GM12892 (cell line): ENCODE measurements at regions not wholly inside any gene's neighbourhood (a gene's known extent, or its start where the extent isn't known, plus 50 kb on each side); places are given as distances from the start of the nearest gene placed in this dataset.

Source experiments
- POLR2A ChIP-seq: IDR thresholded peaks from 2 replicates; pipeline ENCODE4 v1.6.1; 2011; ENCODE audit warnings: low read depth, low read length, control low read depth
- POLR2AphosphoS5 ChIP-seq: IDR thresholded peaks from 2 replicates; pipeline ENCODE4 v1.6.1; 2011; ENCODE audit warnings: low read depth, low read length, control low read depth

DNA sequence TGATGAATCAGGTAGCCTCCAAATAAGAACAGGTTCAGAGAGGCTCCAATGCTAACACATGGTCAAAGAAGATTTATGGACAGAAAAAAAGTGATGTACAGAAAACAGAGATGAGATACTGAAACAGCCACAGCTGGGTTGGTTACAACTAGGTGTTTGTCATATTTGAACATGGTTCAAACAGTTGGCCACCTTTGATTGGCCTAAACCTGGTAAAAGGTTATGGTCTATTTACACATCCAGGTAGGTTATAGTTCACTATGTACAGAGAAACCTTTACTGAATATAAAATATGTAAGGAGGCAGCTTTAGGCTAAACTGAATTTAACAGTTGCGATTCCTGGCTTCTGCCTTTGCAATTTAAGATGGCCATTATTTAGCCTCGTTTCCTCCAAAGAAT lies 134.0 kb upstream of the ZNF366 start:
- TF ChIP-seq POLR2AphosphoS5 (no peak), POLR2A (no peak)
